Stomach smooth muscle (tissue), 2 donors: ENCODE measurements at regions not wholly inside any gene's neighbourhood (a gene's known extent, or its start where the extent isn't known, plus 50 kb on each side); places are given as distances from the start of the nearest gene placed in this dataset.

ENCODE experiments used
- H3K27ac ChIP-seq: one replicate; pipeline ENCODE4 v1.7.0; 2013; ENCODE audit warnings: mild to moderate bottlenecking, low read length, inconsistent platforms
- H3K27me3 ChIP-seq, 2 donors: one replicate each; pipeline ENCODE4 v1.7.0; 2013; ENCODE audit warnings: low read length in 2 of 2; ENCODE audit not compliant: insufficient read depth in 2 of 2, control insufficient read depth in 1 of 2
- H3K36me3 ChIP-seq, 2 donors: one replicate each; pipeline ENCODE4 v1.7.0; 2013; ENCODE audit warnings: low read length in 2 of 2; ENCODE audit not compliant: control insufficient read depth in 2 of 2, insufficient read depth in 2 of 2
- H3K4me1 ChIP-seq: one replicate; pipeline ENCODE4 v1.7.0; 2013; ENCODE audit warnings: low read length; ENCODE audit not compliant: control insufficient read depth, insufficient read depth
- H3K4me3 ChIP-seq, 2 donors: one replicate each; pipeline ENCODE4 v1.7.0; 2013; ENCODE audit warnings: low read length in 2 of 2
- H3K9ac ChIP-seq, 2 donors: one replicate each; pipeline ENCODE4 v1.7.0; 2013; ENCODE audit warnings: low read length in 2 of 2, mild to moderate bottlenecking in 1 of 2
- H3K9me3 ChIP-seq, 2 donors: one replicate each; pipeline ENCODE4 v1.7.0; 2013; ENCODE audit warnings: low read length in 2 of 2; ENCODE audit not compliant: control insufficient read depth in 2 of 2
- donor health status: healthy.
- donor health status: Pancreatic carcinoma.

GRCh38 chr3:181855825-181856224 is 144.1 kb downstream of the SOX2 start:
- Histone ChIP-seq H3K4me3 (no peak overlapping the region), H3K9me3 (no peaks in the 10 kb centered on the region), H3K27me3 (no peaks in the 10 kb centered on the region)

GRCh38 chr3:181859518-181859917 is 147.8 kb downstream of the SOX2 start:
- Histone ChIP-seq H3K4me3 (no peak overlapping the region), H3K36me3 (no peaks in the 10 kb centered on the region), H3K27me3 (no peaks in the 10 kb centered on the region), H3K27ac (no peak overlapping the region), H3K9me3 (no peaks in the 10 kb centered on the region), H3K4me1 (no peaks in the 10 kb centered on the region), H3K9ac (no peak overlapping the region)

More at GRCh38 chr3:181855825-181856224, 144.1 kb downstream of the SOX2 start:
- Histone ChIP-seq H3K4me1 (no peaks in the 10 kb centered on the region), H3K9ac (no peak overlapping the region), H3K36me3 (no peaks in the 10 kb centered on the region), H3K27ac (no peak overlapping the region)

- Histone ChIP-seq H3K9ac (no peak overlapping the region), H3K9me3 (no peaks in the 10 kb centered on the region), H3K36me3 (no peaks in the 10 kb centered on the region), H3K27me3 (no peaks in the 10 kb centered on the region), H3K4me3 (no peak overlapping the region), H3K4me1 (no peaks in the 10 kb centered on the region), H3K27ac (no peak overlapping the region)
These were observed 148.5 kb downstream of the SOX2 start for GRCh38 chr3:181860235-181860634.

DNA sequence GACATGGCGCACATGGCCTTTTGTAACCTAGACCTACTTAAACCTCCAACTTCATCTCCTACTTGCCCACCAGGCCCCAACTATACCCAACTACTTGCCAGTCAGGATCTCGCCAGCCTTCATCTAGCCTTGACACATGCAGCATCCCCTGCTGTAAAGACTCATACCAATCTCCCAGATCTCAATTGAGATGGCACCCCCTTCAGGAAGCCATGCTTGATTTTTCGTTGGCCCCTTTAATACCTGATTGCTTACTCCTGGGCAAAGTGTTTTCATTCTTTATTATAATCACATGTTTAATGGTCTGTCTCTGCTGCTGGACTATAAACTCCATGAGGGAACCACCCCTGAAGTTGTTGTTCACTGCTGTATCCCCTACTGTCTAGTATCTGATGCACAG is 150.8 kb downstream of the SOX2 start:
- Histone ChIP-seq H3K27me3 (no peaks in the 10 kb centered on the region), H3K27ac (no peak overlapping the region), H3K4me3 (no peak overlapping the region), H3K9ac (no peak overlapping the region), H3K36me3 (no peaks in the 10 kb centered on the region), H3K4me1 (no peaks in the 10 kb centered on the region), H3K9me3 (no peaks in the 10 kb centered on the region)

GRCh38 chr3:181868576-181869082 is 156.9 kb downstream of the SOX2 start:
- Histone ChIP-seq H3K9ac (no peak overlapping the region), H3K36me3 (no peaks in the 10 kb centered on the region), H3K27me3 (peaks cover 0 to 2% of the 10 kb centered on the region in 2 donors), H3K9me3 (no peaks in the 10 kb centered on the region), H3K4me1 (no peaks in the 10 kb centered on the region), H3K27ac (no peak overlapping the region), H3K4me3 (no peak overlapping the region)

DNA sequence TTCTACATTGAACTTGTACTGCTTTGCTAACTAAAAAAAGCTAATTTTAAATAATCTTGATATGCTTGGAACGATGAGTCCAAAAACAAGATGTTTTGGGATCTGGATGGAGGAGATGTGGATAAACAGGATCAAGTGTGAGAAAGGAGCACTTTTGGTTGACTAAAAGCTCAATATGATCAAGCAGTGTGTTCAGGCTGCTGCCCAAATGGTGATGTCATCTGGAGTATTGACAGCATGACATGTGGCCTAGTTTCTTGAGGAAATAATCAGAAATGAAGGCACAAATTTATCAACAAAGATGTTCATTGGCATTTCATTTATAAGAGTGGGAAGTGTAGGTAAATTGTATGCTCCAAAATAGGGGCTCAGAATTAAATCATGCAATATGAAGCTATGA is 161.2 kb downstream of the SOX2 start:
- no peak overlapping the region for H3K4me3 ChIP-seq
- H3K9ac ChIP-seq = no peak overlapping the region
- H3K36me3 ChIP-seq = no peaks in the 10 kb centered on the region
- no peak overlapping the region for H3K27ac ChIP-seq
- H3K27me3 ChIP-seq = peaks cover 0 to 2% of the 10 kb centered on the region in 2 donors
- no peaks in the 10 kb centered on the region for H3K4me1 ChIP-seq
- H3K9me3 ChIP-seq = no peaks in the 10 kb centered on the region

- no peaks in the 10 kb centered on the region for H3K9me3 ChIP-seq
- peaks cover 0 to 2% of the 10 kb centered on the region in 2 donors for H3K27me3 ChIP-seq
- no peak overlapping the region for H3K9ac ChIP-seq
- H3K4me1 ChIP-seq = no peaks in the 10 kb centered on the region
- no peak overlapping the region for H3K4me3 ChIP-seq
- no peaks in the 10 kb centered on the region for H3K36me3 ChIP-seq
- H3K27ac ChIP-seq = no peak overlapping the region
These were observed 168.2 kb downstream of the SOX2 start for GRCh38 chr3:181879926-181880325.

DNA sequence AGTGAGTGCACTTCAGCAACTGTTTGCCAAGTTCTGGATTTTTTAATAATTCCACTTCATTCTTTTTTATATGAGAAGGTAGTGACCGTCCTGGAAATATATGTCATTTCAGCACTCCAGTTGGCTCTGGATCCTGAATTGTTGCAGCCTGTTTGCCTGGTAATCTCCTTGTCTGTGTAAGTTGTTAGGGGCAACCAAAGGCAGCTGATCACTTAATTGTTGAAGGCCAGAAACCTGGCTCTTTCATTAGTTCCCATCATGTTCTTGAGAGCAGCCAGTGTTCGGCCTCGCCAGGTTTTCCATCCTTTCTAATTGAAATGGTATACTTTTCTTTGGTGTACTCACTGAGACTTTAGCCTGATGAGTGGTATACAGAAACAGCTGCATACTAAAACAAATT is 168.6 kb downstream of the SOX2 start:
- H3K36me3 ChIP-seq = no peaks in the 10 kb centered on the region
- H3K4me1 ChIP-seq = no peaks in the 10 kb centered on the region
- no peak overlapping the region for H3K9ac ChIP-seq
- no peaks in the 10 kb centered on the region for H3K9me3 ChIP-seq
- H3K4me3 ChIP-seq = no peak overlapping the region
- H3K27ac ChIP-seq = no peak overlapping the region
- peaks cover 0 to 2% of the 10 kb centered on the region in 2 donors for H3K27me3 ChIP-seq

DNA sequence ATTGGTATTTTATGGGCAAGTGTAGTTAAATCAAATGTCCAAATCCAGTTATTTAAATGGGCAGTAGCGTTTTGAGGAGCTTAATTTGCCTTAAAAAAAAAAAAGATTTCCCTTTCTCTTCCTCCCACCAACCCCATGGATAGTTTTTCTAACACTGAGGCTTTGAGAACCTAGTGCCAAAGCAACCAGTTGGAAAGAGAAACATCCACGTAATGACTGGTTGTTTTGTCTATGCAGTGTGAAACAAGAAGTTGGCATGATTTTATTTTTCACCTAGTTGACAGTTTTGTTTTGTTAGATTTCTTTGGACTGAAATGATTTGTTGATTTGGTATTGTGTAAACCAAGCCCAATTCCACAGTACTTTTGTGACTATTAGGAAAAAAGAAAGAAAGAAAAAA is 170.0 kb downstream of the SOX2 start:
- Histone ChIP-seq H3K36me3 (no peaks in the 10 kb centered on the region), H3K9ac (no peak overlapping the region)

DNA sequence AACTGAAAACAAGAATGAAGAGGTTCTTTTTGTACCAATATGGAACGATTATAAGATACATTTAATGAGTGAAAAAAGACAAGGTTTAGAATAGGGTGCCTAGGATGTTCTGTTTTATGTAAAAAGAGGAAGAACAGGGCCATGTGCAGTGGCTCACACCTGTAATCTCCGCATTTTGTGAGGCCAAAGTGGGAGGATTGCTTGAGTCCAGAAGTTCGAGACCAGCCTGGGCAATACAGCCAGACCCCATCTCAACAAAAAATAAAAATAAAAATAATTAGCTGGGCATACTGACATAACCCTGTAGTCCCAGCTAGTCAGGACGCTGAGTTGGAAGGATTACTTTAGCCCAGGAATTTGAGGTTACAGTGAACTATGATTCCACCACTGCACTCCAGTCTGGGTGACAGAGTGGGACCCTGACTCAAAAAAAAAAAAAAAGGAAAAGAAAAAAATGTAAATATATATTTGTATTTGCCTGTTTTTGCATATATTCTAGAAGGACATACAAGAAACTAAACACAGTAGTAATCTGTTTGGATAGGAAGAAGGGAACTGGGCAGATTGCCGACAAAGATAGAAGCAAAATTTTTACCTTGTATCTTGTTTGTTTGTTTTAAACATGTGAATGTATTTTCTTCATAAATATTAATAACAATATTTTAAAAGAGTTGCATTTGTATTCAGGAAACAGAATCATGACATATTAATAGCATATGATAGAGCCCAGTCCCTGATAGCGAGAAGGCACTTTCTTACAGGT is 174.3 kb downstream of the SOX2 start:
- H3K27me3 ChIP-seq = peaks cover 0 to 2% of the 10 kb centered on the region in 2 donors

More for the DNA sequence above, 170.0 kb downstream of the SOX2 start:
- Histone ChIP-seq H3K4me3 (no peak overlapping the region), H3K27me3 (peaks cover 0 to 2% of the 10 kb centered on the region in 2 donors), H3K9me3 (no peaks in the 10 kb centered on the region), H3K4me1 (no peaks in the 10 kb centered on the region), H3K27ac (no peak overlapping the region)

DNA sequence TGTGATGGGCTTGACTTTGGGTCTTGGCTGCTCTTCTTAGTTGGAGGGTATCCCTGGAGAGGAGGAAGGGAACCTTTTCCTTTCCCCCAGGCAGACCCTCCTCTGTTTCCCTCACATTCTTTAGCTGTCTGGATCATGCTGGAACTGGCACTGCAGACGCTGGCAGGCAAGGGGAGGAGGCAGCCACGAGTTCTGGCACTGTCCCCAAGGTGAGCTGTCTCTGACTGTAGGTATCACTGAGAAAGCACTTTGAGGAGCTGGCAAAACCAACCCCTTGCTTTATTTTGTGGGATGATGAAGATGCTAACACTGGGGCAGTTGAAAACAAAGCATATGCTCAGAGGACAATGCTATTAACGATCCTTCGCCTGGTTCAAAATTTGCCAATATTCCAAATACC is 175.0 kb downstream of the SOX2 start:
- peaks cover 0 to 2% of the 10 kb centered on the region in 2 donors for H3K27me3 ChIP-seq
- no peak overlapping the region for H3K9ac ChIP-seq
- no peaks in the 10 kb centered on the region for H3K36me3 ChIP-seq
- H3K4me1 ChIP-seq = no peaks in the 10 kb centered on the region
- no peak overlapping the region for H3K4me3 ChIP-seq
- H3K27ac ChIP-seq = no peak overlapping the region
- H3K9me3 ChIP-seq = no peaks in the 10 kb centered on the region

More for the DNA sequence above, 174.3 kb downstream of the SOX2 start:
- Histone ChIP-seq H3K4me1 (no peaks in the 10 kb centered on the region), H3K27ac (no peak overlapping the region), H3K36me3 (no peaks in the 10 kb centered on the region), H3K4me3 (no peak overlapping the region), H3K9me3 (no peaks in the 10 kb centered on the region), H3K9ac (no peak overlapping the region)
